ENCODE measurements at regions not wholly inside any gene's neighbourhood (a gene's known extent, or its start where the extent isn't known, plus 50 kb on each side); places are given as distances from the start of the nearest gene placed in this dataset.

- Histone ChIP-seq H3K9ac (ENCODE audit: low read length) (no peak overlapping the region), H3K4me1 (ENCODE audit: control insufficient read depth in 1 of 2, insufficient read depth in 2 of 2, low read length in 2 of 2) (no peaks in the 10 kb centered on the region), H3K4me2 (ENCODE audit: low read length) (no peak overlapping the region), H3K27me3 (ENCODE audit: insufficient read depth, low read length) (peaks cover 13% of the 10 kb centered on the region; the same call in 1 of the 2 replicates), H3K79me2 (ENCODE audit: insufficient read depth, low read length) (no peaks in the 10 kb centered on the region), H3K36me3 (ENCODE audit: control insufficient read depth in 1 of 2, insufficient read depth in 2 of 2, low read length in 2 of 2) (no peaks in the 10 kb centered on the region), H3K9me3 (ENCODE audit: control insufficient read depth in 1 of 2, insufficient read depth in 1 of 2, low read depth in 1 of 2, low read length in 2 of 2) (no peaks in the 10 kb centered on the region), H4K20me1 (ENCODE audit: insufficient read depth) (no peaks in the 10 kb centered on the region), H3K4me3 (replicated peaks in 1 of 2; ENCODE audit: low read depth in 1 of 2, low read length in 2 of 2) (no peak overlapping the region), H3K9me2 (ENCODE audit: insufficient read depth) (no peaks in the 10 kb centered on the region), H2AFZ (ENCODE audit: low read depth, low read length, poor library complexity, severe bottlenecking) (no peak overlapping the region), H3K27ac (ENCODE audit: low read depth, low read length) (no peak overlapping the region)
- CTCF ChIA-PET = no interaction called here
- RAD21 ChIA-PET (ENCODE audit: low non-redundant PET in 1 of 2, low total read pairs in 2 of 2, uncharacterized antibody in 2 of 2, unreplicated experiment in 2 of 2) = no interaction called here
- BruUV-seq (replicated peaks) = no TSS peak
- POLR2A ChIA-PET = interaction anchor here (0.7 kb wide), 1 partner anchor 722 kb away, joined by 3 read pairs; no protein-coding TSS in a partner anchor
- intact Hi-C loops (cut with micrococcal nuclease) = no loop called here
- TF ChIP-seq POLR2A (IDR thresholded peaks at IDR 0.05; ENCODE audit: borderline replicate concordance, extremely low read depth, insufficient read depth, insufficient read length) = no peak
- TF ChIP-seq FOSL1 (IDR thresholded peaks at IDR 0.05; ENCODE audit: low read depth) = no peak
- TF ChIP-seq SIN3A (IDR thresholded peaks at IDR 0.05; ENCODE audit: low read depth) = no peak
- TF ChIP-seq SRF (IDR thresholded peaks at IDR 0.05; ENCODE audit: low read depth) = no peak
- TF ChIP-seq ELF1 (IDR thresholded peaks at IDR 0.05; ENCODE audit: borderline replicate concordance, low read depth) = no peak
- no peak for TF ChIP-seq CEBPB (IDR thresholded peaks at IDR 0.05; ENCODE audit: low read depth)
- no peak for TF ChIP-seq TCF7L2 (IDR thresholded peaks at IDR 0.05; ENCODE audit: borderline replicate concordance, extremely low read depth, insufficient read depth, insufficient read length)
- no peak for TF ChIP-seq REST (IDR thresholded peaks at IDR 0.05; ENCODE audit: low read depth)
- no peak for TF ChIP-seq ZNF274 (IDR thresholded peaks at IDR 0.05; ENCODE audit: low read depth, low read length)
- no peak for TF ChIP-seq CBX3 (IDR thresholded peaks at IDR 0.05; ENCODE audit: low read depth)
- no peak for TF ChIP-seq RAD21 (IDR thresholded peaks at IDR 0.05; ENCODE audit: low read depth)
- TF ChIP-seq EGR1 (IDR thresholded peaks at IDR 0.05; ENCODE audit: low read depth) = no peak
- TF ChIP-seq SP1 (IDR thresholded peaks at IDR 0.05; ENCODE audit: low read depth) = no peak
- no peak for TF ChIP-seq CTCF (IDR thresholded peaks at IDR 0.05 in 2 of 3, conservative IDR thresholded peaks at IDR 0.05 in 1 of 3; ENCODE audit: borderline replicate concordance in 1 of 3, insufficient read depth in 1 of 3, low read depth in 2 of 3, low read length in 2 of 3)
- ATAC-seq (no peak), DNase-seq (ENCODE audit: low read depth, low spot score) (no peak)
Measured at GRCh38 chr4:52244103-52244775, 193.1 kb downstream of the SPATA18 start.
